Neural progenitor cell (in vitro differentiated cells): ENCODE measurements at regions not wholly inside any gene's neighbourhood (a gene's known extent, or its start where the extent isn't known, plus 50 kb on each side); places are given as distances from the start of the nearest gene placed in this dataset.

Source experiments
- DNase-seq: peaks from one replicate; pipeline ENCODE4 v3.0.0-alpha.2; 2016; ENCODE audit warnings: low spot score
- H2AFZ ChIP-seq: fragments of 200-600 bp; sonication (generic); replicated peaks from 2 replicates; pipeline ENCODE4 v1.6.1; 2016; ENCODE audit warnings: antibody characterized with exemption
- H3F3A ChIP-seq: fragments of 200-600 bp; sonication (generic); 2 replicates; pipeline ENCODE4 v1.6.1; 2016; ENCODE audit warnings: antibody characterized with exemption, low read depth
- H3K27ac ChIP-seq: fragments of 200-600 bp; sonication (generic); 2 replicates; pipeline ENCODE4 v1.5.1; 2016; ENCODE audit warnings: mild to moderate bottlenecking
- H3K27me3 ChIP-seq: fragments of 200-600 bp; sonication (generic); 2 replicates; pipeline ENCODE4 v1.6.1; 2016; ENCODE audit warnings: mild to moderate bottlenecking, moderate library complexity
- H3K36me3 ChIP-seq: fragments of 200-600 bp; sonication (generic); 2 replicates; pipeline ENCODE4 v1.5.1; 2016
- H3K4me1 ChIP-seq: fragments of 200-600 bp; sonication (generic); 2 replicates; pipeline ENCODE4 v1.6.1; 2016; ENCODE audit warnings: mixed run types
- H3K4me2 ChIP-seq: fragments of 200-600 bp; sonication (generic); 2 replicates; pipeline ENCODE4 v1.6.1; 2016
- H3K4me3 ChIP-seq: fragments of 200-600 bp; sonication (generic); 2 replicates; pipeline ENCODE4 v1.5.1; 2016
- H3K79me2 ChIP-seq: fragments of 200-600 bp; sonication (generic); 2 replicates; pipeline ENCODE4 v1.6.1; 2016; ENCODE audit warnings: low read depth
- H3K9ac ChIP-seq: fragments of 200-600 bp; sonication (generic); 2 replicates; pipeline ENCODE4 v1.6.1; 2016
- H3K9me3 ChIP-seq: fragments of 200-600 bp; sonication (generic); 2 replicates; pipeline ENCODE4 v1.5.1; 2016; ENCODE audit warnings: low read depth
- H4K20me1 ChIP-seq: fragments of 200-600 bp; sonication (generic); 2 replicates; pipeline ENCODE4 v1.6.1; 2016; ENCODE audit warnings: low read depth
- H3K27ac Mint-ChIP-seq: 3 replicates; pipeline ENCODE4 v1.8.0; 2021; ENCODE audit warnings: mixed read lengths
- H3K27me3 Mint-ChIP-seq: 2 replicates; pipeline ENCODE4 v1.8.0; 2022; ENCODE audit warnings: low read depth, mild to moderate bottlenecking, inconsistent platforms, moderate library complexity, mixed read lengths; ENCODE audit not compliant: insufficient read depth
- H3K36me3 Mint-ChIP-seq: 3 replicates; pipeline ENCODE4 v1.8.0; 2021; ENCODE audit warnings: mixed read lengths
- H3K4me1 Mint-ChIP-seq: 3 replicates; pipeline ENCODE4 v1.8.0; 2021; ENCODE audit warnings: mixed read lengths
- H3K4me3 Mint-ChIP-seq: 3 replicates; pipeline ENCODE4 v1.8.0; 2021; ENCODE audit warnings: mild to moderate bottlenecking, moderate library complexity, mixed read lengths
- H3K9me3 Mint-ChIP-seq: 3 replicates; pipeline ENCODE4 v1.8.0; 2020; ENCODE audit warnings: mixed read lengths
- EZH2 ChIP-seq: fragments of 200-600 bp; sonication (generic); IDR thresholded peaks from 2 replicates; pipeline ENCODE4 v1.6.1; 2017; ENCODE audit warnings: antibody characterized with exemption, mild to moderate bottlenecking, moderate library complexity
- EZH2phosphoT487 ChIP-seq: fragments of 200-600 bp; sonication (generic); IDR thresholded peaks from 2 replicates; pipeline ENCODE4 v1.6.1; 2017; ENCODE audit warnings: antibody characterized with exemption
- TF ChIP-seq, protein P1 (sequence below): fragments of 200-600 bp; sonication (generic); IDR thresholded peaks from 2 replicates; pipeline ENCODE4 v1.5.1; 2017; ENCODE audit warnings: antibody characterized with exemption, mild to moderate bottlenecking

DNA sequence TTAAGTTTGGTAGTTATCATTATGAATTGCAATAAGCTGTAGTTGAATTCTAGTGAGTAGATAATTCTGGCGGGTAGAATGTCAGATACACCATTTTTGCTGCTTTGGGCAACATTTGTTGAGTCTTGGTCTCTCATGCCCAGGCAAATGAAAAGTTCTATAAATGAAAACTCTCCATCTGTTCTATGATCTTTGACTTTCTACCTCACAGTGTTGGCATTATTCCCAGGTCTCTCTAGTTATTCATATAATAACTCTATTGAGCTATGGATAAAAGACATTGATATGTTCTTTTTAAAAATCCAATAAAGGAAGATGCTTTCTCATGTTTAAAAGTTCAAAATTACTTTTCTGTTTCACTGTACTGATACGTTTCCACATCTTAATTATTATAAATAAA lies 415.3 kb upstream of the SEMA3D start:
- Mint-ChIP-seq H3K9me3 (no peaks in the 10 kb centered on the region), H3K4me1 (peaks cover 11% of the 10 kb centered on the region), H3K4me3 (no peak overlapping the region), H3K27me3 (no peaks in the 10 kb centered on the region), H3K27ac (no peak overlapping the region), H3K36me3 (no peaks in the 10 kb centered on the region)
- H3K27me3 ChIP-seq: no peaks in the 10 kb centered on the region
- no peak overlapping the region for H3K9ac ChIP-seq
- H3K4me1 ChIP-seq: no peaks in the 10 kb centered on the region
- H3K9me3 ChIP-seq: no peaks in the 10 kb centered on the region
- H3K4me2 ChIP-seq: no peak overlapping the region
- TF ChIP-seq, protein P1, sequence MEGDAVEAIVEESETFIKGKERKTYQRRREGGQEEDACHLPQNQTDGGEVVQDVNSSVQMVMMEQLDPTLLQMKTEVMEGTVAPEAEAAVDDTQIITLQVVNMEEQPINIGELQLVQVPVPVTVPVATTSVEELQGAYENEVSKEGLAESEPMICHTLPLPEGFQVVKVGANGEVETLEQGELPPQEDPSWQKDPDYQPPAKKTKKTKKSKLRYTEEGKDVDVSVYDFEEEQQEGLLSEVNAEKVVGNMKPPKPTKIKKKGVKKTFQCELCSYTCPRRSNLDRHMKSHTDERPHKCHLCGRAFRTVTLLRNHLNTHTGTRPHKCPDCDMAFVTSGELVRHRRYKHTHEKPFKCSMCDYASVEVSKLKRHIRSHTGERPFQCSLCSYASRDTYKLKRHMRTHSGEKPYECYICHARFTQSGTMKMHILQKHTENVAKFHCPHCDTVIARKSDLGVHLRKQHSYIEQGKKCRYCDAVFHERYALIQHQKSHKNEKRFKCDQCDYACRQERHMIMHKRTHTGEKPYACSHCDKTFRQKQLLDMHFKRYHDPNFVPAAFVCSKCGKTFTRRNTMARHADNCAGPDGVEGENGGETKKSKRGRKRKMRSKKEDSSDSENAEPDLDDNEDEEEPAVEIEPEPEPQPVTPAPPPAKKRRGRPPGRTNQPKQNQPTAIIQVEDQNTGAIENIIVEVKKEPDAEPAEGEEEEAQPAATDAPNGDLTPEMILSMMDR: no peak
- no peak for TF ChIP-seq EZH2
- no peak for TF ChIP-seq EZH2phosphoT487
- no peak for DNase-seq
- H3K27ac ChIP-seq: no peak overlapping the region
- H2AFZ ChIP-seq: no peak overlapping the region
- no peaks in the 10 kb centered on the region for H4K20me1 ChIP-seq
- H3K79me2 ChIP-seq: no peaks in the 10 kb centered on the region
- H3K36me3 ChIP-seq: no peaks in the 10 kb centered on the region
- H3F3A ChIP-seq: no peaks in the 10 kb centered on the region
- H3K4me3 ChIP-seq: no peak overlapping the region

DNA sequence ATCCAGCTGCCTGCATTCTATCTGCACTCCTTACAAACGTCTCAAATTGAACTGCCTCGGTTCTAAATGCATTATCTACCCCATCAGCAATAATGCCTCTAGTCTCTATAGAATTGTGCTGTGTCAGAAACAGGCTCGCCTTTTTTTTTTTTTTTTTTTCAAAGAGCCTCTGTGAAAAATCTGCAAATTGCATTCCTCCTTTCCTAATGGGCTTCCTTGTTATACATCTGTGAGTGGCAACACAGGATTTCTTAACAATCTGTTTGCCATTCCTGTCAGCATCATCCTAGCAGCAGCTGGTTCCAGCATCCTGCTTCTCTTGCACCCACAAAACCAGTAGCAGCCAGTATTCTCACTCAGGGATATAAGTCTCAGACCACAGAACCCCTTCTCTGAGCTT lies 413.5 kb upstream of the SEMA3D start:
- Histone ChIP-seq H3K9me3 (no peaks in the 10 kb centered on the region), H3K27ac (peak overlapping the region; percentile 8), H3K4me1 (no peaks in the 10 kb centered on the region), H2AFZ (peak overlapping the region; percentile 66), H3K79me2 (no peaks in the 10 kb centered on the region), H3F3A (no peaks in the 10 kb centered on the region), H3K36me3 (no peaks in the 10 kb centered on the region), H3K4me3 (no peak overlapping the region), H3K9ac (no peak overlapping the region), H3K4me2 (no peak overlapping the region), H3K27me3 (no peaks in the 10 kb centered on the region), H4K20me1 (no peaks in the 10 kb centered on the region)
- DNase-seq: no peak
- Mint-ChIP-seq H3K27ac (peak overlapping the region; percentile 4), H3K27me3 (no peaks in the 10 kb centered on the region), H3K9me3 (no peaks in the 10 kb centered on the region), H3K4me1 (peaks cover 11% of the 10 kb centered on the region), H3K4me3 (no peak overlapping the region), H3K36me3 (no peaks in the 10 kb centered on the region)
- no peak for TF ChIP-seq EZH2phosphoT487
- no peak for TF ChIP-seq EZH2
- TF ChIP-seq, protein P1: no peak

- no peaks in the 10 kb centered on the region for H3K9me3 Mint-ChIP-seq
- Histone ChIP-seq H3K79me2 (no peaks in the 10 kb centered on the region), H3F3A (no peaks in the 10 kb centered on the region), H3K27me3 (no peaks in the 10 kb centered on the region), H3K4me1 (no peaks in the 10 kb centered on the region), H3K9me3 (no peaks in the 10 kb centered on the region), H3K36me3 (no peaks in the 10 kb centered on the region), H4K20me1 (no peaks in the 10 kb centered on the region), H3K27ac (no peak overlapping the region), H2AFZ (no peak overlapping the region), H3K9ac (no peak overlapping the region), H3K4me3 (no peak overlapping the region), H3K4me2 (no peak overlapping the region)
- DNase-seq: no peak
- no peaks in the 10 kb centered on the region for H3K36me3 Mint-ChIP-seq
- H3K4me3 Mint-ChIP-seq: no peak overlapping the region
- no peaks in the 10 kb centered on the region for H3K27me3 Mint-ChIP-seq
- peaks cover 11% of the 10 kb centered on the region for H3K4me1 Mint-ChIP-seq
- no peak overlapping the region for H3K27ac Mint-ChIP-seq
- TF ChIP-seq EZH2phosphoT487: no peak
- TF ChIP-seq EZH2: no peak
- TF ChIP-seq, protein P1: no peak
These were observed 410.0 kb upstream of the SEMA3D start for GRCh38 chr7:85596827-85597226.

GRCh38 chr7:85595750-85596178 lies 408.9 kb upstream of the SEMA3D start:
- H3K9me3 ChIP-seq: no peaks in the 10 kb centered on the region
- Mint-ChIP-seq H3K36me3 (no peaks in the 10 kb centered on the region), H3K4me3 (no peak overlapping the region), H3K27me3 (no peaks in the 10 kb centered on the region), H3K27ac (no peak overlapping the region), H3K4me1 (peaks cover 9% of the 10 kb centered on the region), H3K9me3 (no peaks in the 10 kb centered on the region)
- TF ChIP-seq, protein P1: no peak
- no peak for TF ChIP-seq EZH2
- TF ChIP-seq EZH2phosphoT487: no peak
- no peaks in the 10 kb centered on the region for H3K79me2 ChIP-seq
- no peaks in the 10 kb centered on the region for H4K20me1 ChIP-seq
- no peak overlapping the region for H3K4me3 ChIP-seq
- no peak overlapping the region for H3K27ac ChIP-seq
- H3K27me3 ChIP-seq: no peaks in the 10 kb centered on the region
- no peak overlapping the region for H3K9ac ChIP-seq
- H3K4me1 ChIP-seq: no peaks in the 10 kb centered on the region
- H3F3A ChIP-seq: no peaks in the 10 kb centered on the region
- H3K4me2 ChIP-seq: no peak overlapping the region
- H2AFZ ChIP-seq: no peak overlapping the region
- no peaks in the 10 kb centered on the region for H3K36me3 ChIP-seq
- no peak for DNase-seq
